NCI-H2227 (cell line): ENCODE measurements at regions not wholly inside any gene's neighbourhood (a gene's known extent, or its start where the extent isn't known, plus 50 kb on each side); places are given as distances from the start of the nearest gene placed in this dataset.
"Not testable (repeated sequence)": the region's sequence is repeated elsewhere in the genome, so short reads cannot be mapped to it uniquely, and the experiment has no call there.

Experiments used
- DNase-seq: peaks from one replicate; lab custom pipeline; 2025; ENCODE audit not compliant: unreplicated experiment; lab: John Stamatoyannopoulos, UW

DNA sequence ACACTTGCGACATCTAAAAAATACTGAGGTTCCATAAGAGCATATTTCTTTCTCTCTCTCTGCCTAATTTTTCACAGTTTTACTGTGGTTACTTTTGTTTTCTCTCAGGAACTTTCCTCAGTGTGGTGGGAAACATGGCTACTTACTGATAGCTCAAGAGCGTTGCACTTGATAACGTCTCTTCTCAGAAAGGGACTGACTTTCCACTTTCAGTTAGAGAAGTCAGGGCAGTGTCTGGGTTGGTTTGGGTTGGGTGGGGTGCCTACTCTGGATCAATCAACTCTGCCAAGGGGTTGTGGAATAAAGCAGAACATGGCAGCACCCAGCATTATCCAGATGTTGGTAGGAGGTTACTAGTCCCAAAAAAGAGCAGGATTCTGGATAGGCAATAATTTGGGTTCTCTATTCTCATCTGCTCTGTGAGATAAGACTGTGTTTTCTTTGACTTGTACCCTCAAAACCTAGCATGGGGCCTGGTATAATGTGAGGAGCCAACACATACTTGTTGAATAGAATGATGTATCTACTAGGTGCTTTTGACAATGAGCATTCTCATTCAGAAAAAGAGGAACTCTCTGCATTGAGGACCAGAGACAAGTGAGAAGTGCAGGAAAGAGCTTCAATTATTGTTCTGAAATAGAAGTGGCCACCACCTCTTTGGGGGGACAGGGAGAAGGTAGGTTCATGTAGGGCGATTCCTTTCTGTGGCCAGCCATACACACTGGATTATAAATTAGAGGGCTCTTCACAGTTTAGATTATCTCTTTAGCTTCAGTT lies 315.7 kb downstream of the REEP3 start:
- DNase-seq = no peak

DNA sequence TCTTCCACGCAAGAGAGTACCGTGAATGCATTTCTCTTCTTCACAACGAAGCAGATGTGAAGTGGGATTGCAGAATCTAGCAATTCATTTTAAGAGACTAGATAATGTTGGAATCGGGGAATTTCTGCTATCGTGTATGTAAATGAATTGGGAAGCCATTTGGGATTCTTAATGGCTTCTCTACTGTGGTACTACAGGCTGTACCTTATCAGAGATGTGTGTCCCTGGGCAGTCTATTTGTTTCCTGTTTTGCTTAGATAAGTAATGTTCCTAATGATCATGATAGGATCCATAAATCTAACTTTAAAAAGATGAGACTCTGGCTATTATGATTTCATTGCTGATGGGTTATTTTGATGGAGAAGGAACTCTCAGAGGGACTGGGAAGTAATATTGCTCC lies 320.6 kb downstream of the REEP3 start:
- DNase-seq = no peak

DNA sequence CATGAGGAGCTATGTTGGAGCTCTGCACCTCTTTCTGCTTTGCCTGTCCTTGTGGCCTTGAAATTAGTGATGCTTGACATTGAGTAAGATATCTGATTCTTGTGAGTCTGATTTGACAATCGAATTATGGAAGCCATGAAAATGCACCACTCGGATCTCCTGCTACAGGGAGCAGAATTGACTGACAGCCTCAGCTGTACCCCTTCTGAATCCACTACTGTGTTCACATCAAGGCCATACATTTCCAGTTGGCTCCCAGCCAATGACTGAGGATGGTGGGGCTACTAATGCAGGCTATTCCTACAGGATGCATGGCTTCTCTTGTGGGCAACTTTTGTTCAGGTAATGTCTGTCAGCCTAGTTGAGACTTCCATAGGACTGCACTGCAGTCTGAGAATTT lies 321.9 kb downstream of the REEP3 start:
- no peak for DNase-seq

DNA sequence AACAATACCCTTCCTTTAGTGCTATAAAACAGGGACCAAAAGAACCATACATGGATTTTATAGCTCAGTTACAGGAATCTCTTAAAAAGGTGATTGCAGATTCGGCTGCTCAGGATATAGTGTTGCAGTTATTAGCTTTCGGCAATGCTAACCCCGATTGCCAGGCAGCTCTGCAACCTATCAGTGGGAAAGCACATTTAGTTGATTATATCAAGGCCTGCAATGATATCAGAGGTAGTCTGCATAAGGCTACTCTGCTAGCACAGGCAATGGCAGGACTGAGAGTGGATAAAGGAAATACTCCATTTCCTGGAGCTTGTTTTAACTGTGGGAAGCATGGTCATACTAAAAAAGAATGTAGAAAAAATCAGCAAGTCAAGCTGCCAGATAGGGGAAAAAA lies 327.7 kb downstream of the REEP3 start:
- DNase-seq = not testable (repeated sequence)

DNA sequence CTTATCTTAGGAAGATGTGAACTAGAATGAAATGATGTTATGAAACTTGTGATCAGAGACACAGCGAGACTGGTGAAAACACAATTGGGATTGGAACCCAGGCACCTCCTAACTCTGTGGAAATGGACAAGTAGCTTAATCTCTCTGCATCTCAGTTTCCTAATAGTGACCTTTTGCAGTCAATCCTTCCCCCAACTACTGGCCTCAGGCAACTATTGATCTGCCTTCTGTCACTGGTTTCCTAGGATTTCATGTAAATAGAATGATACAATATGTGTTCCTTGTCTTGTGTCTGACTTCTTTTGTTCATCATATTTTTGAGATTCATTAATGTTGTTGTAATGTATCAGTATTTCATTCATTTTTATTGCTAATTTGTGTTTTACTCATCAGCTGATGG lies 341.7 kb downstream of the REEP3 start:
- no peak for DNase-seq

DNA sequence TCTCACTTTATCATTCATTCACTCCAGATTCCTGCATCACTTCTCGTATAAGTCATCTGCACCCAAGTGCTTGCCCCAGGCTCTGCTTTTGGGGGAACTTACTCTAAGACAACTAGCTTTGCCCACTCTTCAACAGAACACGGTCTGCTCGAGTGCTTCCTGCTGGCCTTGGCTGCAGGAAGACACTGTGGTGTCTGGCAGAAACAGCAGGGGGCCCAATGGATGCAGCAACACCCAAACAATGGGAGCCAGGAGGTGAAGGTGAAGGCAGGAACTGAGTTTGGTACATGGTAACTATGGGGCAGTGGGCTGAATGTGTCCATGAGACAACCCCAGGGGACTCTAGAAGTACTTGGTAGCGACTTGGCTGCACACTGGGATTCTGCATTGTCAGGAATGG lies 344.0 kb downstream of the REEP3 start:
- DNase-seq = no peak

DNA sequence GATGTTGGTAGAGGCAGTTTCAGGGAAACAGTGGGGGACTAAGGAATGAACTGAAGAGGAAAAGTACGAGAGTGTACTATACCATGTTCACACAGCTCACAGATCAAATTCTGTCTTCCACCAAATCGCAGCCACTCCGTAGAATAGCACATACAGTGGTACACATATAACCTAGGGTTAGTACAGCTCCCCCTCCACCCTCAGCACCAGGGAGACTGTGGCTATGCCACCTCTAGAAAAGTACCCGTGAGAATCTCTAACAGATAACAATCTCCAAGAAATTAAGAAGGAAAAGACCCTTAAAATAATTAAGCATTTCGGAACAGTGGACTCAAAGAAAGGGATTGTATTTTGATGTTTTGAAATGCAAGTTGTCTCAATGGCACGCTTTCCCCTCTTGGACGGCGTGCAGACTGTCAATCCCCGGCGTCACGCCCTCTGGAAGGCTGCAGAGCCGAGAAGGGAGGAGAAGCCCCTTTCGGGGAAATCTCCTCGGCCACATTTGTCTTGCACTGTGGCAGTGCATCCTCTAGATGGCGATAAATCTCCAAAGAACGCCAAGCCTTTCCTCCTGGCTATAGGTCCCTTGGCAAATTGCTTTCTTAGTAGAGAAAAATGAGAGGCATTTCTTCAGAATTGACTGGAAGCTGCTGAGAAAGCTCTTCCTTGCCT lies 345.0 kb downstream of the REEP3 start:
- DNase-seq = peak; percentile 82

DNA sequence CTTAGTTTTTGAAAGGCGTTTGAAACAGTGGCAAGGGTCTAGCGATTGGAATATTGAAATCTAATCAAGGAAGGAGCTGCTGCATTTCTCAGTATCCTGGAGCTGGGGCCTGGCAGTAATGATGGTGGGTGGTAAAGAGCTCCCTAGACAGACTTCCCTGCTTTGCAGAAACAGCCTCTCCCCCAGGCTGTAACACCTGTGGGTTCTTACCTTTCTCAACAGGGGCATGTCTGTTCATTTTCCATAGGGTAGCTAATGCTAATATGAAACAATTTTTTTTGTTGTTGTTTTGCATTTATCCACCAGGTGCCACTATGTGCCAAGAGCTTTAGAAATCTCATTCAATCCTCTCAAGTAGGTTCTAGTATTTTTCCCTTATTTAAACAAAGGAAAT lies 345.5 kb downstream of the REEP3 start:
- DNase-seq = peak; percentile 31

DNA sequence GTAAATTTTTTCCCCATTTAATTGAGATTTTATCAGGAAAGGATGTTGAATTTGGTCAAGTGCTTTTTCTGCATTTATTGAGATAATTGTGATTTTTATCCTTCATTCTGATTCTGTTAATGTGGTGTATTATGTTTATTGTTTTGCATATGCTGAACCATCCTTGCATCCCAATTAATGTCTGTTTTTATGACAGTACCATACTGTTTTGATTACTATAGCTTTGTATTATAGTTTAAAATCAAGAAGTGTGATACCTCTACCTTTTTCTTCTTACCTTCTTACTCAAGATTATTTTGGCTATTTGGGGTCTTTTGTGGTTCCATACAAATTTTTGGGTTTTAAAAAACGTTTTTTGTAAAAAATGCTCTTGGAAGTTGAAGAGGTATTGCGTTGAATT lies 357.2 kb downstream of the REEP3 start:
- DNase-seq = no peak

DNA sequence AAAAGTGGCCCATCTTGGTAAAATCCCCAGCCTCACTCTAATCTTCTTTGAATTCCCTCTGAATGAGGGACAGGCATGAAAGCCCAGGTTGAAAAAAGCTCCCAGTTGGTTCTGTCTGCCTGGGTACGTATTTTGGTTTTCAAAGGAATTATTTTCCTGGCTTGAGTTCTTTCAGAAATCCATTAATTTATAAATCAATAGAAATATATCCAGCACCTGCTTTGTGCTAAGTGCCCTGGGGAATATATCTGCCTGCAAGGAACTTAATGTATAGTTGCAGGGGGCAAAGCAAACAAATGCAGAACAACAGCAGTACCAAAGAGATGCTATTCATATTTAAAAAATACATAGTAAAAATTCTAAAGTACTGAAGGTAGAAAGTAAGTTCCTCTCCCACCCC lies 362.7 kb downstream of the REEP3 start:
- no peak for DNase-seq

DNA sequence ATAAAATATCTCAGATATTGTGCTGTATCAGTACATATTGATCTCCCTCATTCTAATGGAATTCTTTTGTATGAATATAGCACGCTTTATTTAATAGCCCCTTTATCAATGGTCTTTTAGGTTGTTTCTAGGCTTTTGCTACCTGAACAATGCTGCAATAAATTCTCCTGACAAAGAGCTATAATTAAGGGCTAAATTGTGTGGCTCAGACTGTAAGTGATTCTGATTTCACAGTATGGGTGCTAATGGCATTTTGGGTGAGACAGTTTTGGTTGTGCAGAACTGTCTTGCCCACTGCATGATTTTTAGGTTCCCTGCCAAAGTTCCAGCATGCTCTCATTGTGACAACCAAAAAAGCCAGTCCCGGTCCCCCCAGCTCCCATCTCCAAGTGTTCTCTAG lies 363.2 kb downstream of the REEP3 start:
- no peak for DNase-seq

DNA sequence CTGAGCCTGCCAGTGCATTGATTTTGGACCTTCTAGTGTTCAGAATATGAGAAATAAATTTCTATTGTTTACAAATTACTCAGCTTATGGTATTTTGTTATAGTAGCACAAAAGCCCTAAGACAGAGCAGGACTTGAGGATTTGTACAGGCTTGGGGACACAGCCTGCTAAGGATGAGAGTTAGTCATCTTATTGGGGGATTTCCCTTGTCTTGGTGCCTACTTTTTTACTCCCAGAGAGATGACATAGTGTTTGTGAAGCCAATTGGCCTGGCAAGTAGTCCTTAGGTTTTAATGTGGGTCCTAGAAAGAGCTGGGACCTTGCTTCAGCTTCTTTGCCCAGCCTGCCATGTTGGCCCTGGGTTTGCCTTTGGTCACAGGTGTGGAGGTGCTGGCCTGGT lies 364.0 kb downstream of the REEP3 start:
- no peak for DNase-seq

DNA sequence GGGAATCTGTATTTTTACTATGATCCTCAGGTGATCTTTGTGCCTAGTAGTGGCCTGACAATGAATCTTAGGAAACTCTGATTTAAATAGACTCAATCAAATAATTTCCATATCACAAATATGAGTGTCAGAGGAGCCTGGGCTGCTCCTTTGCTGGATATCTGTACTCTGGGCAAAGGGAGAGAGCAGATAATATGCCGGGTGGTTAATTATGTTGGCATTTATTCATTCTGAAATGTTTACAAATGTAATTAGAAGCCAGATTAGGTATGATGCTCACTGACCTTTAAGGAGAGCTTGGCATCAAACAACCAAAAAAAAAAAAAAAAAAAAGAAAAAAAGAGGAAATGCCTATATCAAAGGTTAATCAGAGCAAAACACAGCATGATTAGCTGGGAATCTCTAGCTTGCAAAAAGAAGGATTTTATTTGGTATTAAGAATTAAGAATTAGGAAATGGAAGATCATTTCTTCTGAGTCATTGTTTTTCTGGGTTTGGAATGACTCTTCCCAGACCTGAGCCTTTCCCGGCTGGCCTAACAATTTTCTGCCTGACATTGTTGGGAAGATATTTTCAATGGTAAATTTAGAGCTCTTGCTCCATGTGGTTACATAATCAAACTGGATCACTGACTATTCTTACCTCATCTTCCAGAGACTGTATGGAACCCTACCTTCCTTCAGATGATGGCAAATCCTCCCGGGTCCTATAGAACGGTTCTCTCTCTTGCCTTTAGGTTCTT lies 365.3 kb downstream of the REEP3 start:
- DNase-seq = no peak

DNA sequence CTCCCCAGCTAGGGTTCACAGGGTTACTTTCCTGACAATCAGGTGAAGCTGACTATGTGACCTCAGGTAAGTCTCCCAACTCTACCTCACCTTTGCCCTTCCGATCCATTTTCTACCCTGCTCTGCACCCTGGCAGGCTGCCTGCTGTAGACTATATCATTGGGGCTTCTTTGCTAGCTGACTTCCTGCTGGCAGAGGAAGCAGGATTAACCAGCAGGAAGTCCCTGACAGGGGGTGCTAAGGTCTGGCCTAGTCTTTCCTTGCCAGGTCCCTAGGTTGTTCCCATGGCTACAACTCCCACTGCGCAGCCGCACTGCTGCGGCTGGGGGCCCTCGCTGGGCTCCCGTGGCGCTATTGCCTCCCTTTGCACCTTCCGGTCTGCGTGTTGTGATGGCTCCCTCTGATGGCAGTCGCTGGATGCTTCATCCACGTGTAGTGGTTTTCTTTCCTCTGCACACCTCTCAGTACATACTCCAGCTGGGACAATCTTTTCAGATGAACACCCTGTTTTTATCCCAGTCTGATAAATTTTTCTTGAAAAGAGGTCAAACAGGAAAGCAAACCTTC lies 365.9 kb downstream of the REEP3 start:
- DNase-seq = no peak

DNA sequence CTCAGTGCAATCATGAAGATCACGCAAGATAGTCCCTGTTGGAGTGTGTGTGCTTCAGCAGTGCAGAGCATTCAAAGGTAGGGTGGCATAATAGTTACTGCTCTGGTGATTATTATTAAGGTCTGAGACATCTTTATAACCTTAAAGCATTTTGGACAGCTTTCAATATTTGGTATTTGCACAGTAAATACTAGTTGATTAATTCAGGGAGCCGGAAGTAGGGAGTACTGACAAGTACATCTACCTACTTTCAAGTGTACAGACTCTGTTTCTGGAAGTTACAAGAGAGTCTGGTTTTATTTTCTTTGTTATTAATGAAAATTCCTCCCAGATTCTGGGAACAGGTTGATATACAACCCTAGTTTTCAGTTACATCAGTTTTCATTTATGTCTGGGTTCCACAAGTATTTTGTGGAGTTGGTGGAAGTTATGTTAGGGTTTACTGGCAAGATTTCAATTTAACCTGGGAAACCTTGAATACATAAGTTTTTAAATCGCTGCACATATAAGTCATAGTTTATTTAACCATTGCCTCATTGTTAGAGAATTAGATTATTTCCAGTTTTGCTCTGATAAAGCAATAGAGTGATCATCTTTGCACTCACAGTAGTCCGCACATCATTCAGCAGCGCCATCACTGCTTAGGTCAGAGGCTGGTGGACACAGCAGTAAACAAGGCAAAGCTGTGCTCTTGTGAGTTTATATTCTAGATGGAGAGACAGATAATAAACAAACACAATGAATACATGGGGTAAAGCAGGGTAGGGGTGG lies 366.6 kb downstream of the REEP3 start:
- DNase-seq = no peak

DNA sequence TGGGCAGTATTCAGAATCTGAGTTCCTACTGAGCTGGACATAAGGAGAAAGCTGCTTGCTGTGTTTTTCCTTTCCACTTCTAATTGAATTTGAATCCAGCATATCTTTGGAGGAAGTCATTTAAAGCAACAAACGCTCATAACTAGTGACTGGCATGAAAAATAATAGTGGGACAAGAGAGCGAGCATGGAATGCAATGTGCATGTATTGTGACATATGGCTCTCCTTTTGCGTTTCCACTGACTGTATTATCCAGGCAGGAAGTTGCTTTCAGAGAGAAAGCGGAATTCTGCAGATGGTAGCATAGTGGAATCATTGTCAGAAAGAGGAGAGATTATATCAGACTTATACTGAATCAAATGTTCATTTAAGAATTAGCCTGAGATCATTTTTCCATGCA lies 368.6 kb downstream of the REEP3 start:
- DNase-seq = no peak

DNA sequence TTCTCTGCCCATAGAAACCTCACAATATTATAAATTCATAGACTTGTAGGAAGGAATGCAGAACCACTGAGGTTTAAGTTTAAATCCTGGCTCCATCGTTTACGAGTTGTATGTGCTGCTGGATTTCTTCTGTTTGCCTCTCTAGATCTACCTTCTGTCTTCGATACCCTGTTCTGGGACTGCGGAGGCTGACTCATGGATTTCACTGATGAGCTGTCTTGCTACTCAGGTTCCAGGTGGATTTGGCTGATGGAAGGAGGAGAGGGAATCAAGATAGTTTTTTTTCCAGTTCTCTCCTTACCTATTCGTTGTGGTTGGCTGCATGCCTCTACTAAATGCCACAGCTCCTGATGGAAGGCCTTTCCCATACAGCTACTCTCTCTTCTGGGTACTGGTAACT lies 375.8 kb downstream of the REEP3 start:
- DNase-seq = no peak

DNA sequence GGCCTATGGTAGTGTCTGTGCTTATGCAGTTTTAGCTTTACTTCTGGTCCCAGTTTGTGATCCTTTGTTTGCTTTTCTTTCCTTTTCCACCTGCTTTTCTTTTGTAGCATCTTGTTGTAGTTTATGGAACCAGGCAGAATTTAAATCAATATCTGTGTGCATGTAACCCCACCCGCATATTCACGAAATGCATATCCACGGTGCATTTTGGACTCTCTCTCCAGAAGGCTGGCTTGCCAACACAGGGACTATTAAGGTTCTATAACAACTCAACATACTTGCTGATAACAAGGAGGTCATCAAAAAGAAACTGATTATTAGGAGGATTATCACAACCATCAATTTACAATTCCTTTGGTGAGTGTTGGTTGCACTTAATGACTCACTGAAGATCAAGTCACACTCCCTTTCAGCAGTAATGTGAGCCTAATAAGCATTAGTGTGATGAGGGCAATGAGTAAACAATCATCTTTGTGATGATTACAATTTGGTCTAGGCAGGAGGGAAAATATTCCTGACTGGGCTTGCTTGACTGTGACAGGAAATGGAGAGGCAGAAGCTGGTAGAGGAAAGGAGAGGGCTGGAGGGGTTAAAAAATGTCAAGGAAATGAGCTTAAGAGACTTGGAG lies 378.6 kb downstream of the REEP3 start:
- no peak for DNase-seq

DNA sequence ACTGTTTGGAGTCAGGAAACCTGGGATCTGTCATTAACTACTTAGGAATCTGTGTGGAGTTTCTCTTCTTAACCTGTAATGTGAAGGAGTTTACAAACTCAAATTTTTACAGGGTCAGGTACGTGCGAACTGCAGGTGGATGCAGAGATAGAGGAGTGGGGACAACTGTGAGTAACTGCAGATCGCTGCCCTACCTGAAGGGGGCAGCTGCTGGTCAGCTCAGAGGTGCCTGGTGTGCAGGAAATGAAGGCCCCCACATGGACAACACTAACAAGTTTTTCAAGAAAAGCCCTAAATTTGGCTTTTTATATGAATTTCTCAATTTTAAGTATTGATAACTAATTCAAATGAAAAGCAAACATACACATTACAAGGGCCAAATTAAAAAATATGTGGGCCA lies 380.0 kb downstream of the REEP3 start:
- DNase-seq = no peak

DNA sequence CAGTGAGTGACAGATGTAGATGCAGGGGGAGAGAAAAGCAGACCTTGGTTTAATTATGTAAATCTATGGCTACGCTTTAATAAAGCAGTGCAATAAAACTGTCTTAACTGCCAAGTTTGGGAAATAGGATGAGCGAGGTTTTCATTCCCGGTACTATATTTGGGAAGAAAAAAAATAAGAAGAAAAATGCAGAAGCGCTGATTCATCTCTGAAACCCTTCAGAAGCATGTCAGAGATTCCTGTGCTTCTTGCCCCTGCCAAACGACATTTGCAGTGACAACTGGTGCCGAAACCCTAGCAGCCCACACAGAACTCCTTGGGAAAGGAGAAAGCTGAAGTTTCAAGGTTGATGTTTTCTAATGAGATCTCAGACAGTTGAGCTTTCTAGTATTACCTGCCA lies 380.7 kb downstream of the REEP3 start:
- DNase-seq = no peak

DNA sequence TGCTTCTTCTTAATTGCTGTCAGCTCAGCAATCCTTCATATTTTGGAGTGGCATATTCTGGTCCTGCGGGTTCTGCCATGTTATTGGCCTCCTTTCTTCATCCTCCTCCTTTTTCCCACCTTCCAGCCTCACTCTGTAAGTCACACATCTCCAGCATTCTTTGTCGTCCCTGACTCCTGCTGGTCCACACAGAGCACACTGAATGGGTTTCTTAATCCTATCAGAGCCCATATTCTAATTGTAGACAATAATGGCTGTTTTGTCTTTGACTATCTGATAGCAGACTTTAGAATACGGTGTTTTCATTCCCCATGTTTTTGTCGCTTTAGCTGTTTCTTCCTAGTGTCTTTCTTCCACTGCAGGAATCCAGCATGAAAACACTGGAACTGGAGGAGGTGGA lies 389.6 kb downstream of the REEP3 start:
- no peak for DNase-seq
